ENCODE measurements at regions not wholly inside any gene's neighbourhood (a gene's known extent, or its start where the extent isn't known, plus 50 kb on each side); places are given as distances from the start of the nearest gene placed in this dataset.

GRCh38 chr5:33336891-33337636 is 103.7 kb upstream of the TARS1 start:
- no peak for TF ChIP-seq POLR2A (IDR thresholded peaks at IDR 0.05)
- TF ChIP-seq POLR2AphosphoS5 (IDR thresholded peaks at IDR 0.05): no peak
- TF ChIP-seq, protein P1, sequence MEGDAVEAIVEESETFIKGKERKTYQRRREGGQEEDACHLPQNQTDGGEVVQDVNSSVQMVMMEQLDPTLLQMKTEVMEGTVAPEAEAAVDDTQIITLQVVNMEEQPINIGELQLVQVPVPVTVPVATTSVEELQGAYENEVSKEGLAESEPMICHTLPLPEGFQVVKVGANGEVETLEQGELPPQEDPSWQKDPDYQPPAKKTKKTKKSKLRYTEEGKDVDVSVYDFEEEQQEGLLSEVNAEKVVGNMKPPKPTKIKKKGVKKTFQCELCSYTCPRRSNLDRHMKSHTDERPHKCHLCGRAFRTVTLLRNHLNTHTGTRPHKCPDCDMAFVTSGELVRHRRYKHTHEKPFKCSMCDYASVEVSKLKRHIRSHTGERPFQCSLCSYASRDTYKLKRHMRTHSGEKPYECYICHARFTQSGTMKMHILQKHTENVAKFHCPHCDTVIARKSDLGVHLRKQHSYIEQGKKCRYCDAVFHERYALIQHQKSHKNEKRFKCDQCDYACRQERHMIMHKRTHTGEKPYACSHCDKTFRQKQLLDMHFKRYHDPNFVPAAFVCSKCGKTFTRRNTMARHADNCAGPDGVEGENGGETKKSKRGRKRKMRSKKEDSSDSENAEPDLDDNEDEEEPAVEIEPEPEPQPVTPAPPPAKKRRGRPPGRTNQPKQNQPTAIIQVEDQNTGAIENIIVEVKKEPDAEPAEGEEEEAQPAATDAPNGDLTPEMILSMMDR (IDR thresholded peaks at IDR 0.05): no peak
- Histone ChIP-seq H3K4me3 (no peak overlapping the region), H3K27ac (no peak overlapping the region), H3K36me3 (no peaks in the 10 kb centered on the region), H3K27me3 (replicated peaks; ENCODE audit: insufficient read depth) (no peaks in the 10 kb centered on the region), H3K4me1 (replicated peaks) (no peaks in the 10 kb centered on the region), H3K9me3 (no peaks in the 10 kb centered on the region)
- WGBS: 51% methylated on average over 4 of the region's 4 CpGs
- no peak for DNase-seq (ENCODE audit: low spot score)
- intact Hi-C loops (cut with DNase I): no loop called here

DNA sequence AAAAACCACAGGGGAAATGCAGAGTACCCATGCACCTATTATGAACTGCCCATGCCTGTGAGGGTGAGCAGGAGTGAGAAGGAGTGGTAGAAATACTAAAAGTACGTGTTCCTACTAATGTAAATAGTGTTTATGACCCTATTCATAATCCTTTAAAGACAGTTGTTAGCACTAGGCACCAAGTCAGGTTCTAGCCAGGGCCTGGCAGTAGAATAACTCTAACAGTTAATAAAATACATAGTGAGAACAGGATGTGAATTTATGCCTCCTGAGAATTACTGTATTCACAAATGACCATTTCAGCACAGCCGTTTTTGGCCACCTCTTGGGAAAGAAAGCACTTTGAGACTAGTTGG is 103.2 kb upstream of the TARS1 start:
- WGBS: 8% methylated on average over 2 of the region's 2 CpGs
- intact Hi-C loops (cut with DNase I): no loop called here
- TF ChIP-seq POLR2A (IDR thresholded peaks at IDR 0.05) (no peak), POLR2AphosphoS5 (IDR thresholded peaks at IDR 0.05) (no peak)
- TF ChIP-seq, protein P1 (IDR thresholded peaks at IDR 0.05): no peak

DNA sequence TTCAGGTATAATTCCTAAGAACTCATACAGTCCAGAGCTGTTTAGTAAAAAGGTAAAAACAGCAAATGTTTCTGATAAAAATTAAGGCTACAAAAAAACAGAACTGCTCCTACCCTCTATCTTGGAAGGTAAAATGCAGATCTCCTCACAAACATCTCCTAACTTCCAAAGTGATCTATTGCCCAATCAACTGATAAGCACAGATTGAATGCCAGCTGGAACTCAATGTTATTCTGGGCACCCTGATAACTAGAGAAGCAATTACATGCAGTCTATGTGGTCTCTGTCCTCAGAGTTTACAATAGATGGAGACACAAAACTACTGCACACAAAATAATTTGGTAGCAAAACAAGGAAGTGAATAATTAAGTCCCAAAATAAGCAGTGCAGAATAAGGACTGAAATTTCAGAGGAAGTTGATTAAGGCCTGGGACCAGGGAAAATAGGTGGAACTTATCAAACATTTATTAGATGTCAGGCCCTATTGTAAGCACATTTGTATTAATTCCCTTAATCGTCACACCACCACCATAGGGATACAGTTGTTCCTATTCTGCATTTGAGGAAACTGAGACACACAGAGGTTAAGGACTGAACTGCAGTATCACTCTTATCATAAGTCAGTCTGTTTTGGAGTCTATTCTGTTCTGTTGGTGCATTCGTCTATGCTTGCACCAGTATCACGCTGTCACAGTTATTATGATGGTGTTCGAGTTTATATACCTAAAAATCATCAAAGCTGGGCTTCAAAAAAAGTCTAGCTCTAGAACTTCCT is 102.2 kb upstream of the TARS1 start:
- DNase-seq (ENCODE audit: low spot score): no peak
- no peaks in the 10 kb centered on the region for H3K27me3 ChIP-seq (replicated peaks; ENCODE audit: insufficient read depth)
- TF ChIP-seq POLR2AphosphoS5 (IDR thresholded peaks at IDR 0.05): no peak
- no peak for TF ChIP-seq POLR2A (IDR thresholded peaks at IDR 0.05)
- TF ChIP-seq, protein P1 (IDR thresholded peaks at IDR 0.05): no peak
- H3K27ac ChIP-seq: no peak overlapping the region
- intact Hi-C loops (cut with DNase I): no loop called here
- 98% methylated on average over 4 of the region's 4 CpGs for WGBS
- H3K4me1 ChIP-seq (replicated peaks): no peaks in the 10 kb centered on the region
- H3K9me3 ChIP-seq: no peaks in the 10 kb centered on the region
- no peak overlapping the region for H3K4me3 ChIP-seq
- H3K36me3 ChIP-seq: no peaks in the 10 kb centered on the region

More for the DNA sequence above, 103.2 kb upstream of the TARS1 start:
- Histone ChIP-seq H3K36me3 (no peaks in the 10 kb centered on the region), H3K27me3 (replicated peaks; ENCODE audit: insufficient read depth) (no peaks in the 10 kb centered on the region), H3K4me3 (no peak overlapping the region), H3K9me3 (no peaks in the 10 kb centered on the region), H3K27ac (no peak overlapping the region), H3K4me1 (replicated peaks) (no peaks in the 10 kb centered on the region)
- DNase-seq (ENCODE audit: low spot score): no peak

DNA sequence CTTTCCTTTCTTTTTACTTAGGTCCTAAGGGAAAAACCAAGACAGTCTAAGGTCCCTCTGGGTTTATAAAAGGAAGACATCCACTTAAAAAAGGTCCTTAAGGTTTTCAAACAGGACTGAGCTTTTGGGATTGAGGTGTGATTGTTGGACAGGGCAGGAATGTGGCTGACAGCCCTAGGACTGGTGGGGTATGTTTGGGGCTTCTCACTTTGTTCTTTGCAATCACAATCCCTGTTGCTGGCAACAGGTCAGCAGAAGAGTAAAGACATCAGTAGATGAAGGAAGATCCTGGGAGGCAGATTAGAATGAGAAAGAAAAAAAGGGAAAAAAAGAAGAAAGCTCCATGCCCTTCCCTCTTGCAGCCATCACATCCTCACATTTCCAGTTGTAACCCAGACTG is 101.4 kb upstream of the TARS1 start:
- H3K4me3 ChIP-seq: no peak overlapping the region
- no peak for DNase-seq (ENCODE audit: low spot score)
- no peaks in the 10 kb centered on the region for H3K36me3 ChIP-seq
- TF ChIP-seq, protein P1 (IDR thresholded peaks at IDR 0.05): no peak
- TF ChIP-seq POLR2A (IDR thresholded peaks at IDR 0.05) (no peak), POLR2AphosphoS5 (IDR thresholded peaks at IDR 0.05) (no peak)
- H3K27ac ChIP-seq: no peak overlapping the region
- no peaks in the 10 kb centered on the region for H3K27me3 ChIP-seq (replicated peaks; ENCODE audit: insufficient read depth)
- H3K9me3 ChIP-seq: no peaks in the 10 kb centered on the region
- intact Hi-C loops (cut with DNase I): no loop called here
- H3K4me1 ChIP-seq (replicated peaks): no peaks in the 10 kb centered on the region

DNA sequence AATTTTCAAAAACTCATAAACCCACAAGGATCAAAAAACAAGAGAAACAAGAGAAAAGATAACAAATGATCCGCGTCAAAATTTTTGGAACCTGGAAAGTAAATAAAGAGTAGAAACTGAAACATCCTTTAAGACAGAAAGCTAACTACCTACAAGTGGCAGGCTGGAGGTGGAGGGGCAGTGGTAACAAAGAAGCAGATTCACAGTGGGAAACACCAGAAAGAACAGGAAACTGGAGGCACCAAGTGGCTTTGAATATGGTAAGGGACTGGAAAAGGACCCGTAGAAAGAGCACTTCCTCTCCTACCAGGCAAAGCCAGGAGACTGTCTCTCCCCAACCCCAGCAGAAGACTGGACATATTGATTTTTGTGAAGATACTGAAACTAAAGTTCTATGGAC is 100.6 kb upstream of the TARS1 start:
- Histone ChIP-seq H3K4me1 (replicated peaks) (no peaks in the 10 kb centered on the region), H3K9me3 (no peaks in the 10 kb centered on the region), H3K27ac (no peak overlapping the region), H3K27me3 (replicated peaks; ENCODE audit: insufficient read depth) (no peaks in the 10 kb centered on the region), H3K4me3 (no peak overlapping the region), H3K36me3 (no peaks in the 10 kb centered on the region)
- DNase-seq (ENCODE audit: low spot score): no peak
- no peak for TF ChIP-seq POLR2AphosphoS5 (IDR thresholded peaks at IDR 0.05)
- TF ChIP-seq, protein P1 (IDR thresholded peaks at IDR 0.05): no peak
- TF ChIP-seq POLR2A (IDR thresholded peaks at IDR 0.05): no peak
- intact Hi-C loops (cut with DNase I): no loop called here
- WGBS: 74% methylated on average over 3 of the region's 3 CpGs
